Hepatocyte (in vitro differentiated cells): ENCODE measurements at regions not wholly inside any gene's neighbourhood (a gene's known extent, or its start where the extent isn't known, plus 50 kb on each side); places are given as distances from the start of the nearest gene placed in this dataset.

Experiments
- CTCF ChIP-seq: fragments of 200-600 bp; sonication (generic); IDR thresholded peaks from 2 replicates; pipeline ENCODE4 v1.5.1; 2016; ENCODE audit warnings: antibody characterized with exemption, mild to moderate bottlenecking; ENCODE audit not compliant: poor library complexity
- EZH2phosphoT487 ChIP-seq: fragments of 200-600 bp; sonication (generic); IDR thresholded peaks from one replicate; pipeline ENCODE4 v1.6.1; 2018; ENCODE audit warnings: antibody characterized with exemption, mild to moderate bottlenecking, low read depth, moderate library complexity; ENCODE audit not compliant: unreplicated experiment, severe bottlenecking

- no peak for TF ChIP-seq CTCF
- no peak for TF ChIP-seq EZH2phosphoT487
Observed at GRCh38 chr3:117844676-117845075, 1135.1 kb downstream of the TUSC7 start.
